MM.1S (cell line): ENCODE measurements at regions not wholly inside any gene's neighbourhood (a gene's known extent, or its start where the extent isn't known, plus 50 kb on each side); places are given as distances from the start of the nearest gene placed in this dataset.

Source experiments
- EZH2phosphoT487 ChIP-seq: fragments of 300-600 bp; sonication (generic); IDR thresholded peaks from 2 replicates; pipeline ENCODE4 v1.6.1; 2018; ENCODE audit warnings: antibody characterized with exemption, low read length
- TF ChIP-seq, protein P1 (sequence below): fragments of 300-600 bp; sonication (generic); IDR thresholded peaks from 2 replicates; pipeline ENCODE4 v1.5.1; 2016; ENCODE audit warnings: antibody characterized with exemption, low read length, mixed read lengths

GRCh38 chr4:129950217-129950616 lies 854.3 kb downstream of the C4orf33 start:
- TF ChIP-seq EZH2phosphoT487 = no peak
- TF ChIP-seq, protein P1, sequence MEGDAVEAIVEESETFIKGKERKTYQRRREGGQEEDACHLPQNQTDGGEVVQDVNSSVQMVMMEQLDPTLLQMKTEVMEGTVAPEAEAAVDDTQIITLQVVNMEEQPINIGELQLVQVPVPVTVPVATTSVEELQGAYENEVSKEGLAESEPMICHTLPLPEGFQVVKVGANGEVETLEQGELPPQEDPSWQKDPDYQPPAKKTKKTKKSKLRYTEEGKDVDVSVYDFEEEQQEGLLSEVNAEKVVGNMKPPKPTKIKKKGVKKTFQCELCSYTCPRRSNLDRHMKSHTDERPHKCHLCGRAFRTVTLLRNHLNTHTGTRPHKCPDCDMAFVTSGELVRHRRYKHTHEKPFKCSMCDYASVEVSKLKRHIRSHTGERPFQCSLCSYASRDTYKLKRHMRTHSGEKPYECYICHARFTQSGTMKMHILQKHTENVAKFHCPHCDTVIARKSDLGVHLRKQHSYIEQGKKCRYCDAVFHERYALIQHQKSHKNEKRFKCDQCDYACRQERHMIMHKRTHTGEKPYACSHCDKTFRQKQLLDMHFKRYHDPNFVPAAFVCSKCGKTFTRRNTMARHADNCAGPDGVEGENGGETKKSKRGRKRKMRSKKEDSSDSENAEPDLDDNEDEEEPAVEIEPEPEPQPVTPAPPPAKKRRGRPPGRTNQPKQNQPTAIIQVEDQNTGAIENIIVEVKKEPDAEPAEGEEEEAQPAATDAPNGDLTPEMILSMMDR = no peak
